Fibroblast of skin of left biceps (primary cell): ENCODE measurements at regions not wholly inside any gene's neighbourhood (a gene's known extent, or its start where the extent isn't known, plus 50 kb on each side); places are given as distances from the start of the nearest gene placed in this dataset.

Experiments
- DNase-seq, 2 experiments: peaks; one replicate each; pipeline ENCODE4 v3.0.0-alpha.2; 2013; ENCODE audit warnings: low read depth in 2 of 2

DNA sequence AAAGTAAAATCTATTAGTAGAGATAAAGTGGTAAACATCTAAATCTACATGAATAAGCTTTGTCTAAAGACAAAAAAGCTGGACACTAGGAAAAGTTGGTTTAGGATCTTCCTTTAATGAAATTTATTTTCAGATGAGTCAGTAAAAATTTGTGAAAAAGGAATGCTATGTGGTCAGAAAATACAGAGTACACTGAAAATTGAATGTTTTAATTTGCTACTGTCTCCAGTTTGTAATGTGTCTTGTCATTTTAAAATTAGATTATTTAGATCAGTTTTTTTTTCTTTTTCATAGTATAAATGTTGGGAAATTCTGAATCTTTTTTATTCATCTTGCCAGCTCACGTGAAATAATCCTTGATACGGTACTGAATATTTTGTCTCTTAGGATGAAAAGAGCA, 56.9 kb downstream of the SLITRK6 start:
- no peak for DNase-seq

DNA sequence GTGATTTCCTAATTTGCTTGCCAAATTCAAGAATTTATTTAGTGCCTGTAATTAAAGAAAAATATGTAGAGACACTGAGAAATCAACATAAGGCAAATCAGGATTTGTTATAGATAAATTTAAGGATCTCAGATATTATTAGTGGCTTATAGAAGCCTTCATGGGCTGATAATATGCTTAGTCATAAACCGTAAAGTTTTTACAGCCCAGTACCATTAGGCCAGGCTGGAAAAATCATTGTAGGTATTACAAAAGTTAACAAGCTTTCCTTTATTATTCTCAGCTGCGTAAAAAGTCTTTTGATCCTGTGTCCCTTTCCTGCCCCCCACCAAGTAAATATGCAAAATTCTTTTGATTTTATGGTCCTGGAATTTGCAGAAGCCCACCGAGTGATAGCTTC, 58.2 kb downstream of the SLITRK6 start:
- no peak for DNase-seq

DNA sequence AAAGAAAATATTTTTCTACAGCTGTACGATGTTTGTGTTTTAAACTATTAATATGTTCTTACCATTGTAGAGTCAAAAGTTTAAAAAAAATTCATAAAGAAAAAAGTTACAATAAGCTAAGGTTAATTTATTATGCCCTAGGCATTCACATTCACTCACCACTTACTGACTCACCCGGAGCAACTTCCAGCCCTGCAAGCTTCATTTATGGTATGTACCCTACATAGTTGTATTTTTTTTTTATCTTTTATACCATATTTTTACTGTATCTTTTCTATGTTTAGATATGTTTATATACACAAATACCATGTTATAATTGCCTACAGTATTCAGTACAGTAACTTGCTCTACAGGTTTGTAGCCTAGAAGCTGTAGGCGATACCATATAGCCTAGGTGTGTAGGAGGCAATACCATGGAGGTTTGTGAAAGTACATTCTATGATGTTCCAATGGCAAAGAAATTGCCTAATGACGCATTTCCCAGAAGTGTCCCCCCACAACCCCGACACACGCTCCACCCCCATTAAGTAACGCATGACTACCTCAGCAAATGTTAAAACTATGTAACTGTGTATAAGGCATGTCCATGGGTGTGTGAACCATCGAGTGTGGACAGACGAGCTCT, 60.4 kb downstream of the SLITRK6 start:
- DNase-seq = no peak

DNA sequence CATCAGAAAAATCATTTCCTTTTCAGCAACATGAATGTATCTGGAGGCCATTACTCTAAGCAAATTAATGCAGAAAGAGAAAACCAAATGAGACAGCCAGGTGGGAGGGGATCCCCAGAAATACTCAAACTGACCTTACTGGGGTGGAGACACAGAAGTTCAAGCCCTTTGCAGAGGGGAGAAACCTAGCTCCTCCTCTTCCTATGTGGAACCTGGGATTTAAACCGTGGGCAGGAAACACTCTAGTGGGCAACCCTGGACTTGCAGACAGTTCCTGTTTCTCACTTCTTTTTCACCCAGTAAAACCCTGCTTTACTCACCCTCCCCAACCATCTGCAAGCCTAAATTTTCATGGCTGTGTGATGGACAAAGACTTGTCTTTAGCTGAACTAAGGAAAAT, 61.3 kb downstream of the SLITRK6 start:
- no peak for DNase-seq

DNA sequence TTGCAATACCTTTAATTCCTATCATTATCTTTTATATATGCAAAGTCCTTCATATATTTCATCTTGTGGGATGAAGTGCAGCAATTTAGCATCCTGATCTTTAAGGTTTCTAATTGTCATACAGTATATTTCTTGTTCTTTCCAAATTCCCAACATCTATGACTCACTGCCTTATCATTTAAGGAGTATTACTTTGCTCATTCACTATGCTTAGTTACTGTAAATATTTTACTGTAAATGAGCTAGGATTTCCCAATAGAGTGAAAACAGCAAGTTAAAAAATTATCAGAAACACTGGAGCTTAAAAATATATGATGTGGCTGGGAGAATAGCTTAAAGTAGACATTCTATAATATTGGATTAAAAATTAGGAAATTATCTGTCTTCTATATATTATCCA, 69.9 kb downstream of the SLITRK6 start:
- no peak for DNase-seq

DNA sequence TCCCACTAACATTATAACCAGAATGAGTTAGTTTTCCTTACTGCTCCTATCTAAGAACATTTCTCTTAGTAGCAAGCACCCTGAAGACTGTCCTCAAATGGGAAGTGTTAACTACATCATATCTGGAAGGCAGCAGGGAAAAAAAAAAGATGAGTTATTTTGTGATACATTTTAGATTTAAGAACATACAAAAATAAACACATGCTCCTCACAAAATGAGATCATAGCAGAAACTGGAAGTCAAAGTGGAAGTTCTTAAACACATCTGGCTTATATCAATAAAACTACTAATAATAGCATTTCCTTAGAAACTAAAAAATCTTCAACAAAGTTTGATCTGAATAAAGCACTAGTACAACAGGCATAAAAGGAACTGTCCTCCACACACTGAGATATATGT, 70.4 kb downstream of the SLITRK6 start:
- DNase-seq = no peak

DNA sequence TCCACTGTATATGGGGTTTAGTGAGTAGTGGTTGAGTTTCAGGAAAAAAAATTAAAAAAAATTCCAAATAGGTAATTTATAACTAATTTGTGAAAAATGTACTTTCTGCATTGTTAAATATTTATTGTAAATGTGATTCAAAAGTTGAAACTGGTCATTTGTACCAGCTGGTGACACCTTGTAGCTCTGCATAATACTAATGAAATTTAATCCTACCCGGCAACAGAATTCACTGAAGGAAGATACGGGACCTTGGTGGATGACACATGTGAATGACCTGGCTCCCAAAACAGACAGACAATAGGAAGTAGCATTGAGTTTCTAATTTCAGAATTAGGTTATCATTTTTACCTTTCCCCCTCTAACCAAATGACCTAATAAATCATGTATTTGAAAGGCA, 73.8 kb downstream of the SLITRK6 start:
- DNase-seq = no peak

DNA sequence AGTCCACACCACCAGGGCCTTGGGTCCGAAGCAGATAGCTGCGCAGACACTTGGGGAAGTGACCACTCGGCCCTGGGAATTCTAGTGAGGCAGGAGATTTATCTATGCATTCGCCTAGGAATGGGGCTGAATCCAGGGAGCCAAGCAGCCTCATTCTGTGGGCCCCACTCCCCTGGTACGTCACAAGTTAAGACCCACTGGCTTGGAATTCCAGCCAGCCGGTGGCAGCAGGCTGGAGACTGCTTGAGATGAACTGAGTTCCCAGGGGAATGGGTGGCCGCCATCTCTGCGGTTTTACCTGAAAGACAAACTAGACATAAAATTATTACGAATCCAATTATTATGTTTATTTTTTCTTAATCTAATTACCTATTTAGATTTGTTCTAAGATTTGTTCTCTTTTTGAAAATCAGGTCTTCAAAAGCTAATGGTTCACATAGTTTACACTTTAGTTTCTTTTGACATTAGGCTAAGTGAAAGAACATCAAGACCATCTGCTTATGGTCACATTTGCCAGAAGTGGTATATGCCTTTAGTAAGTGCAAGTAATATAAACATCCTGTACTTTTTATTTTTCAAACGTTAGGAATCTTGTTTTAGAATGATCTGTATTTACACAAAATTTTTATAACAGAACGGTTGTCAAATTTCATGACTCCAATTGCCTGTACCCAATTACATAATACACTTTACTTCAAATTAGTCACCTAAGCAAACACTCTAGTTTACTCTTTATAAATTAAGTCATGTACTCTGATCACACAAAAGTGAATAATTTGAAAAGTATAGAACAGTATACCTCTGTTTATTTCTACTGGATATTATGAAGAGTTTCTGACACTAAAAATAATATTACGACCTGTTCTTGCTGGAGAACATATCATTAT, 74.4 kb downstream of the SLITRK6 start:
- DNase-seq = no peak

DNA sequence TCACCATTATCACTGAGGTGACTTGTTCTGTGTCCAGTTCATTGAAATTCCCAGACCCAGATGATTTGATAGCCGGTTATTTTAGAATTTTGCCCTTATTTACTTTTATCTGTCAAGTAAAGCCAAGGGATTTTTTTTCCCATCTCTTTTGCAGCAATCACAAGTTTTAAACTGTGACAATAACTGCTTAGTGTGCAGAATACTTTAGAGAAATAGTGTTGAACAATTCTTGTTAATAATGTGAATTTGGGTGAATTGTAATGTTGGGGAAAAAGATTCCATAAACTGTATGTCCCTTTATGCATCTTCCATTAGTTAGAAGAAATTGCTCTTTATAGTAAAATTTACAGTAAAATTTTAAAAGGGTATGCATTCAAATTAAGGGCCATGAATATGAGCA, 79.5 kb downstream of the SLITRK6 start:
- DNase-seq = no peak

DNA sequence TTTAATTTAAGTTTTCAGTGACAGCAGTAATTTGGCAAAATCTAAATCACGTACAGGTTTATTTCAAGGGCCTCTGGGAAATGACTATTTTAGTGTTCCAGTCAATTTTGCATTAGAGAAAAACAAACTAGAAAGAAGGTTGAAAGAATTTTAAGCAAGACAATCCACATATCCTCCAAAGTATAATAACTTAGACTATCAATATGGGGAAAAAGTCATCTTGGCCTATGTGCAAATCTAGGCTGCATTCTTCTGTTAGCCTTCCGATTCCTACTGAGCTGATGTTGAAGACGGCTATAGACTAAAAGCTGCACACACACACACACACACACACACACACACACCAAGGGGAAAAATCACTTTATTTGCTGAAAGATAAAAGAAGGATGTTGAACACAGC, 81.3 kb downstream of the SLITRK6 start:
- no peak for DNase-seq

DNA sequence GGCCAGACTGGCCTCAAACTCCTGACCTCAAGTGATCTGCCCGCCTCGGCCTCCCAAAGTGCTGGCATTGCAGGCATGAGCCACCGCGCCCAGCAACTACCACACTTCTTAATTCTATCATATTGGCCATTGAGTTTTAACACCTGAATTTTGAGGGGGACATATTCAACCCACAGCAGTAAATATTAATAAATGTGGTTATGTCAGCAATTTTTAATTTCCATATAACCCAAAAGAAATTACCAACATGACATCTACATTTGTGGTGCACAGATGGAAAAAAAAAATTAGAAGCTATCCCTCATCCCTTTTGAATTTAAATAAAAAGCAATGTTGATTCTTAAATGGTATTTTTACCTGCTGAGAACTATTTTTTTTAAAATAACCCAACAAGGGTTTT, 88.7 kb downstream of the SLITRK6 start:
- no peak for DNase-seq

DNA sequence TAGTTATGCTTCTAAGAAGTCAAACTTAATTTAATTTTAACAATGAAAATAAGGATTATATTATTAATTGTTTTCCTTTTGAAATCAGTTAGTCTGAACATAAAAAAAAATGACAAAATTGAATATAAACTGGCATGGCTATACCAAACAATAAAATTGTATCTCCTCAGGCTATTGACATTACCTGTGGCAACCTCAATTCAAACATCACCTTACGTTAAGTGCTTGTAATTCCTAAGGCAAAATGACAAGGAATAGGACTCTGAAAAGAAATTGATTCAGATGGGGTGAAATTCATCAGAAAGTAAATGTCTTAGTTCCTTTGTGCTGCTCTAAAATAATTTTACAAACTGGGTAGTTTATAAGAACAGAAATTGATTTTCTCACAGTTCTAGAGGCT, 89.5 kb downstream of the SLITRK6 start:
- DNase-seq = no peak

DNA sequence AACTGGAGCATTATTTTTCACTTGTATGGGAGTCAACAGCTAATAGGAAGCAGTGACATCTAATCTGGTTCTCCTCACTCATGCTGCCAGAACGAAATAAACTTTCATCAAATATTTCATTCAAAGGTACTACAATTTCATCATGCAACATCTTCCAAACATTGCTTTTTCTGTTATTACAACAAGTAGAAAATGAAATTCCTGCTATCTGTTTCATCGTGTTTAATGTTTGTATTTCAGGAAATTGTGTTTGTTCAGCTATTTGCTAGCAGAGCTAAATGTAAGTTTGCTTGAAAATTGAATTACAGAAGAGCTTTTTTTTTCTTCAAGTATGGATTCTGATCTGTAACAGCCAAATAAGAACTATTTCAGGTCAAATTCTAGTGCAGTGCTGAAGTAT, 90.1 kb downstream of the SLITRK6 start:
- DNase-seq = no peak

DNA sequence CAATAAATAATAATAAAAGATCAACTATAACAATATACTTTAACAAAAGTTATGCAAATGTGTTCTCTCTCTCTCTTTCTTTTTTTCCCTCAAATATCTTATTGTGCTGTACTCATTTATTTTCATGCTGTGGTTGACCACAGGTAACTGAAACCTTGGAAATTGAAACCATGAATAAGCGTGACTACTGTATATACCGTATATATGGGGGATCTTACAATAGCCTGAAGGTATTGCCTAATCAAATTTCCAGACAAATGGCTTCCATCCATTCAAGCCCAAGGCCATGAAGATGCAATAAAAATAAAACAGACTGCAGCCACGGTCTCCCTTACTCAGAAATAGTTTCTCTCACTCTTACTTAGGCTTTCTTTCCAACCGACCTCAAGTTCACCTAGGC, 98.3 kb downstream of the SLITRK6 start:
- no peak for DNase-seq

DNA sequence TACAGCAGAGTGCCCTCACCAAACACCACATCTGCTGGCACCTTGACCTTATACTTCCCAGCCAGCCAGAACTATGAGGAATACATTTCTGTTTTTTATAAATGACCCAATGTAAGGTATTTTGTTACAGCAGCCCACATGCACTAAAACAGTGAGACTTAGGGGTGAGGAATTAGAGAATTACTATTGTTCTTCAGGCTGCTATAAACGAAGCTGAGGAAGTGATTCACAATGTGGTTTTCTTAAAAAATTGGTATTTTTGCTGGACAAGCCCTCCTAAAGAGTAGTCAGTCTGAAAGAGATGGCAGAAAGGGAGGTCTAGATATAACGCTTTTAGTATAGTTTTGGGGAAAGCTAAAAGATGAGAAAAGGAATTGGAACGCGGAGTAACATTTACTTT, 101.0 kb downstream of the SLITRK6 start:
- DNase-seq = no peak

DNA sequence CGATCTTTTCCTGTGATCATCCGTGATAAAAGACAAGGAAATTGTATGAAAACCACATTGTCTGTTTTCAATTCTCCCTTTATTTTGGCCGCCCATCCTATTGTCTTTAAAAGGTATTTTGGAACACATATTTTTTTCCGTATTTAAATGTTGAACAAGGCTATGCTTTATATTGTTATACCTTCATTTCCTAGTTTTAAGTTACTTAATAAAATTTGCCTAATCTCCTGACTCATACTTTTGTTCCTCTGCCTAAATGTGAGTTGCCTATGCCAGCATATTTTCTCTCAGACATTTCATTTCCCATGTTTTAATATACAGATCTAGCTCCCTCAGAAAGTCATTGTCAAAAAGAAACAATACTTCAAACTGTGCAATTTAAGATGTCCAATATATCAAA, 104.2 kb downstream of the SLITRK6 start:
- DNase-seq = no peak

DNA sequence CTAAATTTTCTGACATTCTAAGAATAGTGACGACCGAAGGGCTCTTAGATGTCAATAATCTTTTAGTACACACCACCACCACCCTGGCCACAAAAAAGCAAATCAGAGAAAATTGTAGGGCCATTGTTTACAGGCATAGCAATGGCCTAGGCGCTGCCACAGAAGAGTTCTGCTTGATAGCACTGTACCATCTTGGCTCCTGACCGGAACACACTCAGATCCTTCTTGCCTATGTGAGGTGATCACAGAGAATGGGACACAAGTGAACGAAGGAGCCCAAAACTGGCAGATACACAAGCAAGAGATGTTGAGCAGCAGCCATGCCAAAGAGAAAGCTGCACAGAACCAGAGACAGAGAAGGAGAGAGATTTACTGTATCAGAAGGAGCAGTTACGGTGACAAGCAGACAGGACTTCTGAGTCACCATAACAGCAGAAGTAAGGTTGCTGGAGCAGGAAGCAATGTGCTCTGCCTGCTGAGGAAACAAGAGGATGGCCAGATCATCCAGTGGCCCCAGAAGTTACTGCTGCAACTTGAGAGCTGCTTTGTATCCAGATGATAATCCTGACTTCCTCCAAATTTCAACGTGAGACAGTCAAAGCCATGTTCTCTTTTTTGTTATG, 105.2 kb downstream of the SLITRK6 start:
- no peak for DNase-seq

DNA sequence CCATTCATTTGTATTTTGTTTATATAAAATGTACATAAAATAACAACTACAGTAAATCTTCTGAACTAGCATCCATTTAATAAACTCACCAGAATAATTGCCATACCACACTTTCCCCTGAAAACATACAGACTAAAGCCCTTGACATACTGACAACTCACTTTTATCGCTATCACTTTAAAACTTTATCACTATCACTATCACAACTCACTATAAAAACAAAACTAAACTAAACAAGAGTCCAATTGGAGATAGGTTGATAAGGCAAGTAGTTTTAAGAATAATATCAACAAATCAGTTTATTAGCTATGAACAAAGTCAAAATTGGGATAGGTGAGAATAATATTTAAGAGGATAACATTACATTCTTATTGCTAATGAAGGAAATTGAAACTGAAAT, 108.9 kb downstream of the SLITRK6 start:
- DNase-seq = no peak

DNA sequence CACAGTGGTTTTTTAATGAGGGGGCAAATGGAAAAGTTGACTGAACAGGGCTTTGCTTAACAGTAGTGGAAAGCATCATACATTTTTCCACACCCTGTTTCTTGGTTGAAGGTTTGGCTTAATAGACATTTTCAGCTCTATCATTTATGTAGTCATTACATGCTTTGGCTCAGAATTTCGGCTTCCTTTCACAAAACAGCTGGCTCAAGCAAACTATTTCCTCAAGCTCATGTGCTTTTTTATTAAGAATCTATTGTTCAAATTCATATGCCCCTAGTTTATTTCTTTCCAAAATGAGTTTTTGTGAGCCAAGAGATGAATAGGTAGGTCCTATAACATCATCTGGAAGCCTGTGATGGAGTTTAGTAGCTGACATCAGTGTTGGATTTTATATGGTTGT, 113.8 kb downstream of the SLITRK6 start:
- no peak for DNase-seq

DNA sequence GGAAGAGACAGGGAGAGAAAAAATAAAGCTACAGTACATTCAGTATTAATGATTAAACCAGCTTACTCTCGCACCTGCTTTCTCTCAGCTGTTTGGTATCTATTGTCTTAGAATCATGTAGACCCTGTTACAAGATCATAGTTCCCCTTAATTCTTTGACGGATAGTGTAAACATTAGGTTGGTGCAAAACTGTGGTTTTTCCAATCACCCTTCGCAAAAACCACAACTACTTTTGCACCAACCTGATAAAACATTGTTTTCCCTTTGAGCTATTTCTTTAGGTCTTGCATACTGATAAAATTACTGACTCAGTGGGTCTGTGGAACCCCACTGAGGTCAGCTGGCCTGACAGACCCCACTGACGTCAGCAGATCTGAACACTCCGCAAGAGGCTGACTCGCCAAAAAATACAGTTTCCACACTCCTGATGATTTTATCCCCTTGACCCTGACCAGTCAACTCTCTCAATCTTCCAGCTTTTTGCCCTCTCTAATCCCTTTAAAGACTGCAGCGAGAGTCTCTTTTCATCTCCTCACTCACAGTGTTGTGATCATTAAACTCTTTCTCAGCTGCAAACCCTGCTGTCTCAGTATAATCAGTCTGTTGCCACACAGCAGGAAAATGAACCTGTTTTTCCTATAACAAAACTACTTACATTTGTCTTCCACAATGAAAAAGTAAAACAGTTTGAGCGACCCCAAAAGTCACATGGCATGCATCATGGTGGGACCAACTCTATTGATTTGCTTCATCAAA, 123.9 kb downstream of the SLITRK6 start:
- DNase-seq = no peak

DNA sequence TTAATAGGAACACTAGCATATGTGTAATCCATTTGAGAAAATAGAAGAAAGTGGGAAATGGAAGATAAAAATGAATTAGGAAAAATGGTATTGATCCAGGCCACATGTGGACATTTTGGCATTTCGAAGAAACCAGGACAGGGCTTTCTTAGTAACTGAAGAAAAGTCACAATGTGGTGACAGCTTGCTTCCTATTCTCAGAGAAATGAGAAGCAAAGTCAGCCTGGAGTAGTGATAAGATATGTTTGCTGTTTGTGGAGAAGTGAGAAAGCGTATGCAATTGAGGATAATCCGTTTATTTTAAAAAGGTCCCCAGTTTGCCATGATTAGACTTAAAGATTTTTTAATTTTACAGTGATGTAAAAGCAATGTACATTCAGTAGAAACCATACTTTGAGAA, 127.9 kb downstream of the SLITRK6 start:
- no peak for DNase-seq

DNA sequence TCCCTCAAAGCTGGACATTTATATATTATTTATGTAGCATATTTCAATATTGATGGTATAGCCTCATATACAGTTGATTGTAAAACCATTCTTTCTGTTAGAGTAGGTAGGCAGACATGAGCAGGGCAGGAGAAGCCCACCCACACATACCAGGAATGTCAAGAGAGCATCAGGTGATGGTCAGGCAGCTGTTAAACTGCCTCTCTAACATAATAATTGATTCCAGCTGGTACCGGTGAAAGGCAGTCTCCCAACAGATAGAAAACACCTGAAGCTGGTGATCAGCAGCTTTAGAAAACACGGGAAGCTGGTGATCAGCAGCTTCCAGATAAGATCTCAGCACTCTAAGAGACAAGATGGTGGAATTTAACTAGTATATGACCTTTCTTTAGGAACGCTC, 132.9 kb downstream of the SLITRK6 start:
- DNase-seq = no peak
